Loucy (cell line): ENCODE measurements at regions not wholly inside any gene's neighbourhood (a gene's known extent, or its start where the extent isn't known, plus 50 kb on each side); places are given as distances from the start of the nearest gene placed in this dataset.

Experiments
- H2AFZ ChIP-seq: fragments of 200-600 bp; sonication (generic); 2 replicates; pipeline ENCODE4 v1.6.0; 2016; ENCODE audit warnings: antibody characterized with exemption, mild to moderate bottlenecking, low read length, moderate library complexity
- H3F3A ChIP-seq: fragments of 200-600 bp; 2 replicates; pipeline ENCODE4 v1.6.0; 2016; ENCODE audit warnings: antibody characterized with exemption, low read depth, mild to moderate bottlenecking
- H3K27me3 ChIP-seq: fragments of 200-600 bp; sonication (generic); 2 replicates; pipeline ENCODE4 v1.6.1; 2014; ENCODE audit warnings: low read length, mild to moderate bottlenecking; ENCODE audit not compliant: insufficient read depth, poor library complexity, severe bottlenecking
- H3K36me3 ChIP-seq: fragments of 200-600 bp; sonication (generic); 2 replicates; pipeline ENCODE4 v1.6.1; 2016; ENCODE audit warnings: low read length; ENCODE audit not compliant: insufficient read depth
- H3K4me1 ChIP-seq: fragments of 200-600 bp; sonication (generic); 2 replicates; pipeline ENCODE4 v1.5.1; 2014; ENCODE audit warnings: low read length, mild to moderate bottlenecking; ENCODE audit not compliant: insufficient read depth, poor library complexity, severe bottlenecking
- H3K4me2 ChIP-seq: fragments of 200-600 bp; sonication (generic); 2 replicates; pipeline ENCODE4 v1.6.0; 2014; ENCODE audit warnings: antibody characterized with exemption, low read length, low read depth, mild to moderate bottlenecking; ENCODE audit not compliant: poor library complexity, severe bottlenecking
- H3K4me3 ChIP-seq: fragments of 200-600 bp; sonication (generic); 2 replicates; pipeline ENCODE4 v1.5.1; 2014; ENCODE audit warnings: low read length, mild to moderate bottlenecking, mixed read lengths; ENCODE audit not compliant: poor library complexity, severe bottlenecking
- H3K79me2 ChIP-seq: fragments of 200-600 bp; sonication (generic); 2 replicates; pipeline ENCODE4 v1.6.1; 2014; ENCODE audit warnings: low read length; ENCODE audit not compliant: insufficient read depth
- H3K9ac ChIP-seq: fragments of 200-600 bp; sonication (generic); 2 replicates; pipeline ENCODE4 v1.6.0; 2014; ENCODE audit warnings: mild to moderate bottlenecking, low read depth, low read length, moderate library complexity; ENCODE audit not compliant: poor library complexity, severe bottlenecking
- H3K9me2 ChIP-seq: fragments of 200-600 bp; sonication (generic); replicated peaks from 2 replicates; pipeline ENCODE4 v1.6.1; 2016; ENCODE audit warnings: low read depth, low read length, mixed read lengths
- H3K9me3 ChIP-seq: fragments of 200-600 bp; sonication (generic); 2 replicates; pipeline ENCODE4 v1.6.1; 2014; ENCODE audit warnings: mild to moderate bottlenecking, antibody characterized with exemption, low read length, low read depth; ENCODE audit not compliant: insufficient read depth
- H4K20me1 ChIP-seq: fragments of 200-600 bp; sonication (generic); 2 replicates; pipeline ENCODE4 v1.6.0; 2014; ENCODE audit warnings: antibody characterized with exemption, low read length, mild to moderate bottlenecking; ENCODE audit not compliant: insufficient read depth, poor library complexity, severe bottlenecking
- EZH2phosphoT487 ChIP-seq: fragments of 200-600 bp; IDR thresholded peaks from 2 replicates; pipeline ENCODE4 v1.6.1; 2018; ENCODE audit warnings: antibody characterized with exemption, mild to moderate bottlenecking, moderate library complexity, borderline replicate concordance
- TF ChIP-seq, protein P1 (sequence below): fragments of 200-600 bp; sonication (generic); conservative IDR thresholded peaks from 2 replicates; pipeline ENCODE4 v1.5.1; 2014; ENCODE audit warnings: mild to moderate bottlenecking, antibody characterized with exemption, low read length

DNA sequence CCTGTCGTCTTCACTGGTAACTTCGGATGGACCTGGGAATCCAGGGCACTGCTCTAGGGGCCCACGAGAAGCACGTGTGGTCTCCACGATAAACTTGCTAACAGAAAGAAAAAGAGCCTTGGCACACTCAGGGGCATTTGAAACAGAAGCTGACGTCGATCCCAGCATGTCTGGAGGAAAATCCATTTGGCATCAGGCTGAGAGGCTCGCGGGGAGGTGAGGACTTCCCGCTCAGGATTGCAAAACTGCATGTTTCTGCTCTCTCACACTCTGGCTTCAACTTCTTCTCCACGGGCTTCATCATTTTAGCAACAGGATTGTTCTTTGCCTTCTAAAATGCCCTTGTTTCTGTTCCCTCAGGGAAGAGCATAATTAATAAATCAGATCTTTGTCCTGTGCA is 181.7 kb upstream of the COPS8 start:
- no peak overlapping the region for H3K9ac ChIP-seq
- no peaks in the 10 kb centered on the region for H4K20me1 ChIP-seq
- H3K4me3 ChIP-seq = no peak overlapping the region
- no peaks in the 10 kb centered on the region for H3K4me1 ChIP-seq
- no peaks in the 10 kb centered on the region for H3F3A ChIP-seq
- H2AFZ ChIP-seq = no peak overlapping the region
- no peaks in the 10 kb centered on the region for H3K9me2 ChIP-seq
- no peak overlapping the region for H3K4me2 ChIP-seq
- H3K27me3 ChIP-seq = no peaks in the 10 kb centered on the region
- TF ChIP-seq, protein P1, sequence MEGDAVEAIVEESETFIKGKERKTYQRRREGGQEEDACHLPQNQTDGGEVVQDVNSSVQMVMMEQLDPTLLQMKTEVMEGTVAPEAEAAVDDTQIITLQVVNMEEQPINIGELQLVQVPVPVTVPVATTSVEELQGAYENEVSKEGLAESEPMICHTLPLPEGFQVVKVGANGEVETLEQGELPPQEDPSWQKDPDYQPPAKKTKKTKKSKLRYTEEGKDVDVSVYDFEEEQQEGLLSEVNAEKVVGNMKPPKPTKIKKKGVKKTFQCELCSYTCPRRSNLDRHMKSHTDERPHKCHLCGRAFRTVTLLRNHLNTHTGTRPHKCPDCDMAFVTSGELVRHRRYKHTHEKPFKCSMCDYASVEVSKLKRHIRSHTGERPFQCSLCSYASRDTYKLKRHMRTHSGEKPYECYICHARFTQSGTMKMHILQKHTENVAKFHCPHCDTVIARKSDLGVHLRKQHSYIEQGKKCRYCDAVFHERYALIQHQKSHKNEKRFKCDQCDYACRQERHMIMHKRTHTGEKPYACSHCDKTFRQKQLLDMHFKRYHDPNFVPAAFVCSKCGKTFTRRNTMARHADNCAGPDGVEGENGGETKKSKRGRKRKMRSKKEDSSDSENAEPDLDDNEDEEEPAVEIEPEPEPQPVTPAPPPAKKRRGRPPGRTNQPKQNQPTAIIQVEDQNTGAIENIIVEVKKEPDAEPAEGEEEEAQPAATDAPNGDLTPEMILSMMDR = no peak
- no peak for TF ChIP-seq EZH2phosphoT487
- no peaks in the 10 kb centered on the region for H3K79me2 ChIP-seq
- no peaks in the 10 kb centered on the region for H3K9me3 ChIP-seq
- no peaks in the 10 kb centered on the region for H3K36me3 ChIP-seq

GRCh38 chr2:236904389-236905263 is 181.1 kb upstream of the COPS8 start:
- H3K36me3 ChIP-seq = no peaks in the 10 kb centered on the region
- no peaks in the 10 kb centered on the region for H3K4me1 ChIP-seq
- H3F3A ChIP-seq = no peaks in the 10 kb centered on the region
- no peak overlapping the region for H3K9ac ChIP-seq
- H3K4me3 ChIP-seq = no peak overlapping the region
- H3K4me2 ChIP-seq = no peak overlapping the region
- TF ChIP-seq, protein P1 = no peak
- no peak for TF ChIP-seq EZH2phosphoT487
- no peaks in the 10 kb centered on the region for H4K20me1 ChIP-seq
- H3K27me3 ChIP-seq = no peaks in the 10 kb centered on the region
- no peak overlapping the region for H2AFZ ChIP-seq
- no peaks in the 10 kb centered on the region for H3K9me3 ChIP-seq
- no peaks in the 10 kb centered on the region for H3K79me2 ChIP-seq
- no peaks in the 10 kb centered on the region for H3K9me2 ChIP-seq

DNA sequence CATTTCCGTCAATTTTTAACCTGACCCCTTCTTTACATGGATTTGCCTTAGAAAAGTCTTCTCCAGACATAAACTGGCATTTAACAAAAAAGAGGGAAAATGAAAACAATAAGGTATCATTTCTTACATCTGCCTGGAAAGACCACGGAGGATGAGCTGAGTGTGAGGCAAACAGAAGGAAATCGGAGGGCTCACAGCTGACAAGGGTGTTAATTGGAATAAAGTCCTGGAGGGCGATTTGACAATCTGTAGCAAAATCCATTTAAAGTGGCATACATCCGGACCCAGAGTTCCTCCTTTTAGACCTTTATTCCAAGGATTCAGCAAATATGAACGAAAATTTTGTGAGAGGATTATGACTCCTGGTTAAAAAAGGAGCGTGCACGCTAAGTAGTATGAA is 179.7 kb upstream of the COPS8 start:
- Histone ChIP-seq H2AFZ (no peak overlapping the region), H3K4me2 (no peak overlapping the region)

More for the DNA sequence above, 179.7 kb upstream of the COPS8 start:
- Histone ChIP-seq H3F3A (no peaks in the 10 kb centered on the region), H3K9me2 (no peaks in the 10 kb centered on the region), H3K27me3 (no peaks in the 10 kb centered on the region), H3K9me3 (no peaks in the 10 kb centered on the region), H3K79me2 (no peaks in the 10 kb centered on the region), H3K4me3 (no peak overlapping the region), H4K20me1 (no peaks in the 10 kb centered on the region), H3K4me1 (no peaks in the 10 kb centered on the region), H3K9ac (no peak overlapping the region), H3K36me3 (no peaks in the 10 kb centered on the region)
- TF ChIP-seq EZH2phosphoT487 = no peak
- TF ChIP-seq, protein P1 = no peak
